H9 (cell line): ENCODE measurements at regions not wholly inside any gene's neighbourhood (a gene's known extent, or its start where the extent isn't known, plus 50 kb on each side); places are given as distances from the start of the nearest gene placed in this dataset.

Experiments
- DNase-seq: peaks from one replicate; pipeline ENCODE4 v3.0.0-alpha.2; 2017
- H2AFZ ChIP-seq: one replicate; pipeline ENCODE4 v1.6.1; 2013; ENCODE audit warnings: mild to moderate bottlenecking, low read length, control low read depth, moderate library complexity
- H2AK5ac ChIP-seq: 2 replicates; pipeline ENCODE4 v1.6.1; 2013; ENCODE audit warnings: low read length, control low read depth, mixed read lengths; ENCODE audit not compliant: insufficient read length
- H2BK120ac ChIP-seq: one replicate; pipeline ENCODE4 v1.6.1; 2013; ENCODE audit warnings: low read depth, mild to moderate bottlenecking, low read length, control low read depth, inconsistent platforms; ENCODE audit not compliant: poor library complexity, severe bottlenecking
- H2BK12ac ChIP-seq: 2 replicates; pipeline ENCODE4 v1.6.1; 2013; ENCODE audit warnings: low read length, control low read depth, mixed read lengths, low read depth; ENCODE audit not compliant: insufficient read length
- H2BK15ac ChIP-seq: 2 replicates; pipeline ENCODE4 v1.6.1; 2013; ENCODE audit warnings: low read depth, low read length, control low read depth
- H2BK20ac ChIP-seq: one replicate; pipeline ENCODE4 v1.6.1; 2013; ENCODE audit warnings: low read depth, mild to moderate bottlenecking, low read length, control low read depth, inconsistent platforms; ENCODE audit not compliant: poor library complexity, severe bottlenecking
- H2BK5ac ChIP-seq: 2 replicates; pipeline ENCODE4 v1.6.1; 2013; ENCODE audit warnings: low read length, control low read depth, mixed read lengths; ENCODE audit not compliant: insufficient read length
- H3K14ac ChIP-seq: 2 replicates; pipeline ENCODE4 v1.6.1; 2013; ENCODE audit warnings: low read length, control low read depth; ENCODE audit not compliant: insufficient read depth
- H3K18ac ChIP-seq: 2 replicates; pipeline ENCODE4 v1.6.1; 2013; ENCODE audit warnings: low read depth, mild to moderate bottlenecking, mixed read lengths, low read length, control low read depth; ENCODE audit not compliant: insufficient read length
- H3K23ac ChIP-seq: 2 replicates; pipeline ENCODE4 v1.6.1; 2013; ENCODE audit warnings: low read length, control low read depth, mixed read lengths, low read depth; ENCODE audit not compliant: insufficient read length
- H3K23me2 ChIP-seq: 2 replicates; pipeline ENCODE4 v1.6.1; 2013; ENCODE audit warnings: low read depth, mild to moderate bottlenecking, mixed read lengths, low read length, control low read depth; ENCODE audit not compliant: insufficient read length, poor library complexity, severe bottlenecking
- H3K27ac ChIP-seq: 2 replicates; pipeline ENCODE4 v1.5.1; 2013; ENCODE audit warnings: low read length, control low read depth, mixed read lengths, low read depth; ENCODE audit not compliant: insufficient read length
- H3K27me3 ChIP-seq: 2 replicates; pipeline ENCODE4 v1.6.1; 2013; ENCODE audit warnings: low read length, control low read depth, inconsistent platforms; ENCODE audit not compliant: insufficient read depth
- H3K4ac ChIP-seq: 2 replicates; pipeline ENCODE4 v1.6.1; 2013; ENCODE audit warnings: low read depth, mild to moderate bottlenecking, control low read depth, inconsistent platforms, low read length, moderate library complexity
- H3K4me1 ChIP-seq: 2 replicates; pipeline ENCODE4 v1.6.1; 2013; ENCODE audit warnings: low read length, control low read depth, inconsistent platforms; ENCODE audit not compliant: insufficient read depth
- H3K4me2 ChIP-seq: 2 replicates; pipeline ENCODE4 v1.6.1; 2013; ENCODE audit warnings: low read length, control low read depth, mixed read lengths; ENCODE audit not compliant: insufficient read length, insufficient read depth
- H3K56ac ChIP-seq: 2 replicates; pipeline ENCODE4 v1.6.1; 2013; ENCODE audit warnings: low read depth, mild to moderate bottlenecking, mixed read lengths, low read length, control low read depth; ENCODE audit not compliant: insufficient read length
- H3K79me1 ChIP-seq: 2 replicates; pipeline ENCODE4 v1.6.1; 2013; ENCODE audit warnings: low read depth, mild to moderate bottlenecking, moderate library complexity, low read length, control low read depth, inconsistent platforms; ENCODE audit not compliant: insufficient read depth, poor library complexity, severe bottlenecking
- H3K79me2 ChIP-seq: 2 replicates; pipeline ENCODE4 v1.6.1; 2013; ENCODE audit warnings: low read length, control low read depth, inconsistent platforms; ENCODE audit not compliant: insufficient read depth
- H3K9ac ChIP-seq: 2 replicates; pipeline ENCODE4 v1.6.1; 2013; ENCODE audit warnings: low read length, control low read depth, mixed read lengths; ENCODE audit not compliant: insufficient read length; ENCODE audit errors: extremely low read depth
- H3K9me3 ChIP-seq: one replicate; pipeline ENCODE4 v1.6.1; 2013; ENCODE audit warnings: low read depth, low read length, inconsistent platforms; ENCODE audit not compliant: control insufficient read depth
- H3T11ph ChIP-seq: one replicate; pipeline ENCODE4 v1.6.1; 2013; ENCODE audit warnings: mild to moderate bottlenecking, low read length, control low read depth, inconsistent platforms
- H4K20me1 ChIP-seq: one replicate; pipeline ENCODE4 v1.6.1; 2013; ENCODE audit not compliant: control insufficient read depth, insufficient read length, insufficient read depth
- H4K5ac ChIP-seq: 2 replicates; pipeline ENCODE4 v1.6.1; 2013; ENCODE audit warnings: low read depth, mild to moderate bottlenecking, mixed read lengths, low read length, control low read depth; ENCODE audit not compliant: insufficient read length
- H4K8ac ChIP-seq: replicated peaks from 2 replicates; pipeline ENCODE4 v1.6.1; 2013; ENCODE audit warnings: low read length, control low read depth, mixed read lengths, low read depth; ENCODE audit not compliant: insufficient read length
- H4K91ac ChIP-seq: 2 replicates; pipeline ENCODE4 v1.6.1; 2013; ENCODE audit warnings: low read depth, mild to moderate bottlenecking, moderate library complexity, mixed read lengths, low read length, control low read depth; ENCODE audit not compliant: insufficient read length
- H3K27ac Mint-ChIP-seq, 3 experiments: 2 replicates in 2 of 3; 3 replicates in 1 of 3; pipeline ENCODE4 v1.8.0; 2020 to 2021; ENCODE audit warnings: mixed read lengths in 3 of 3, mild to moderate bottlenecking in 1 of 3, moderate library complexity in 1 of 3
- H3K27me3 Mint-ChIP-seq: 2 replicates; pipeline ENCODE4 v1.8.0; 2021; ENCODE audit warnings: low read depth, mild to moderate bottlenecking, moderate library complexity, mixed read lengths
- H3K36me3 Mint-ChIP-seq, 3 experiments: 2 replicates in 2 of 3; 3 replicates in 1 of 3; pipeline ENCODE4 v1.8.0; 2020 to 2021; ENCODE audit warnings: low read depth in 3 of 3, mixed read lengths in 3 of 3; ENCODE audit not compliant: insufficient read depth in 1 of 3
- H3K4me1 Mint-ChIP-seq, 2 experiments: 2 replicates each; pipeline ENCODE4 v1.8.0; 2020; ENCODE audit warnings: mixed read lengths in 2 of 2
- H3K4me3 Mint-ChIP-seq, 2 experiments: 2 replicates in 1 of 2; 3 replicates in 1 of 2; pipeline ENCODE4 v1.8.0; 2020 to 2021; ENCODE audit warnings: mild to moderate bottlenecking in 2 of 2, mixed read lengths in 2 of 2, moderate library complexity in 1 of 2
- H3K9me3 Mint-ChIP-seq, 2 experiments: 2 replicates in 1 of 2; 3 replicates in 1 of 2; pipeline ENCODE4 v1.8.0; 2020; ENCODE audit warnings: mild to moderate bottlenecking in 2 of 2, mixed read lengths in 2 of 2, moderate library complexity in 1 of 2
- WGBS: extraction: QIAGEN DNeasy Blood & Tissue Kit; methylation state at CpG from one replicate; pipeline ENCODE4 v1.1.7; 2013; ENCODE audit warnings: missing lambda C conversion rate, low lambda C conversion rate, mixed read lengths; ENCODE audit not compliant: insufficient read length; ENCODE audit errors: extremely low coverage; 5-methylcytosine and 5-hydroxymethylcytosine counted together
- TF ChIP-seq, protein P1 (sequence below): fragments of 200-600 bp; sonication (generic); conservative IDR thresholded peaks from 3 replicates; pipeline ENCODE4 v1.8.0; 2021; ENCODE audit warnings: antibody characterized with exemption, mild to moderate bottlenecking

DNA sequence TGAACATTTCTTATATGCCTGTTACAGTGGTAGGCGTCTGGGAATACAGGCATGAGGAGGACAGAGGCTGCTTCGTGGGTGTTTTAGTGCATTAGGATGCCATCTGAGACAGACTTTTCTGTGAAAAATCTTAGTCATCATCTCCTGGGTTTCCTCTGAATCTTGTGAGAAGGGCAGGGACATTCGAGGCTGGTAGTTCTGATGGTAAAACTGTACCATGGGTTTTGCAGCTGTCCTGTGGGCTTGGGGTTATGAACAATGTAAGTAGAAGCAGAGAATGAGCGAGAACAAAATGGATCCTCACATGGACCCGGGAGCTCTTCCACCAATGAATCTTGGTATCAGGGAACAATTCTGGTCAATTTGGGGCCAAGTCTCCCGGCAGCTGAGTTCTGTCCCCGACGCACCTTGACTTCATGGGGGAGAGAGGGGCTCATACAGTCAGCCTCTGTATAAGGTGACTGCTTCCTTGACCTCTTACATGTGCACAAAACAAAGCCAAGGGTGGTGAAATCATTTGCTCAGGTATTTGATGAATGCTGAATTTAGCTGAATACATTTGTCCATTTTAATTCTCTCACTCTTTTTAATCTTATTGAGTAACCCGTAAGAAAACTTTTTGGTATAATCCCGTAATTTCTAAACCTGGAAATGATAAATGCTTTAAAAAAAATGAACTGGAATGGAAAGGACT is 63.6 kb upstream of the ERRFI1 start:
- no peak for DNase-seq
- Histone ChIP-seq H3K27ac (no peak overlapping the region), H3K18ac (no peak overlapping the region), H3T11ph (no peak overlapping the region), H3K4ac (no peak overlapping the region), H2BK5ac (no peak overlapping the region), H2BK120ac (no peak overlapping the region), H2BK20ac (no peak overlapping the region), H3K14ac (no peak overlapping the region), H4K20me1 (no peaks in the 10 kb centered on the region), H4K8ac (no peak overlapping the region), H3K79me2 (no peaks in the 10 kb centered on the region), H3K23me2 (no peaks in the 10 kb centered on the region), H3K4me2 (no peak overlapping the region), H3K79me1 (no peaks in the 10 kb centered on the region), H2BK15ac (no peak overlapping the region), H4K5ac (no peak overlapping the region), H4K91ac (no peak overlapping the region), H2AK5ac (no peak overlapping the region), H3K9me3 (no peaks in the 10 kb centered on the region), H3K56ac (no peak overlapping the region), H3K23ac (no peak overlapping the region), H3K27me3 (no peaks in the 10 kb centered on the region), H2BK12ac (no peak overlapping the region), H3K4me1 (no peaks in the 10 kb centered on the region), H2AFZ (no peak overlapping the region), H3K9ac (no peak overlapping the region)
- H3K27me3 Mint-ChIP-seq: no peaks in the 10 kb centered on the region
- H3K9me3 Mint-ChIP-seq: peaks cover 0 to 2% of the 10 kb centered on the region in 2 experiments; a peak in 3 of 5 replicates
- H3K4me1 Mint-ChIP-seq: peaks cover 0 to 2% of the 10 kb centered on the region in 2 experiments; a peak in 1 of 4 replicates
- no CpG with 5 or more reads among the region's 10 CpGs for WGBS
- H3K27ac Mint-ChIP-seq: no peak overlapping the region
- TF ChIP-seq, protein P1, sequence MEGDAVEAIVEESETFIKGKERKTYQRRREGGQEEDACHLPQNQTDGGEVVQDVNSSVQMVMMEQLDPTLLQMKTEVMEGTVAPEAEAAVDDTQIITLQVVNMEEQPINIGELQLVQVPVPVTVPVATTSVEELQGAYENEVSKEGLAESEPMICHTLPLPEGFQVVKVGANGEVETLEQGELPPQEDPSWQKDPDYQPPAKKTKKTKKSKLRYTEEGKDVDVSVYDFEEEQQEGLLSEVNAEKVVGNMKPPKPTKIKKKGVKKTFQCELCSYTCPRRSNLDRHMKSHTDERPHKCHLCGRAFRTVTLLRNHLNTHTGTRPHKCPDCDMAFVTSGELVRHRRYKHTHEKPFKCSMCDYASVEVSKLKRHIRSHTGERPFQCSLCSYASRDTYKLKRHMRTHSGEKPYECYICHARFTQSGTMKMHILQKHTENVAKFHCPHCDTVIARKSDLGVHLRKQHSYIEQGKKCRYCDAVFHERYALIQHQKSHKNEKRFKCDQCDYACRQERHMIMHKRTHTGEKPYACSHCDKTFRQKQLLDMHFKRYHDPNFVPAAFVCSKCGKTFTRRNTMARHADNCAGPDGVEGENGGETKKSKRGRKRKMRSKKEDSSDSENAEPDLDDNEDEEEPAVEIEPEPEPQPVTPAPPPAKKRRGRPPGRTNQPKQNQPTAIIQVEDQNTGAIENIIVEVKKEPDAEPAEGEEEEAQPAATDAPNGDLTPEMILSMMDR: no peak
- H3K36me3 Mint-ChIP-seq: no peaks in the 10 kb centered on the region
- no peak overlapping the region for H3K4me3 Mint-ChIP-seq
